Frontal cortex (tissue), 3 donors: ENCODE measurements at regions not wholly inside any gene's neighbourhood (a gene's known extent, or its start where the extent isn't known, plus 50 kb on each side); places are given as distances from the start of the nearest gene placed in this dataset.

Experiments
- DNase-seq, 2 donors: peaks; one replicate each; pipeline ENCODE4 v3.0.0; 2012; ENCODE audit warnings: low spot score in 2 of 2
- FAIRE-seq: peaks from 2 replicates; lab custom pipeline; 2012; peaks lifted over from hg19 to GRCh38; lab: Jason Lieb, UNC
- donor health status: control.
- donor health status: control.
- donor health status: control.

DNA sequence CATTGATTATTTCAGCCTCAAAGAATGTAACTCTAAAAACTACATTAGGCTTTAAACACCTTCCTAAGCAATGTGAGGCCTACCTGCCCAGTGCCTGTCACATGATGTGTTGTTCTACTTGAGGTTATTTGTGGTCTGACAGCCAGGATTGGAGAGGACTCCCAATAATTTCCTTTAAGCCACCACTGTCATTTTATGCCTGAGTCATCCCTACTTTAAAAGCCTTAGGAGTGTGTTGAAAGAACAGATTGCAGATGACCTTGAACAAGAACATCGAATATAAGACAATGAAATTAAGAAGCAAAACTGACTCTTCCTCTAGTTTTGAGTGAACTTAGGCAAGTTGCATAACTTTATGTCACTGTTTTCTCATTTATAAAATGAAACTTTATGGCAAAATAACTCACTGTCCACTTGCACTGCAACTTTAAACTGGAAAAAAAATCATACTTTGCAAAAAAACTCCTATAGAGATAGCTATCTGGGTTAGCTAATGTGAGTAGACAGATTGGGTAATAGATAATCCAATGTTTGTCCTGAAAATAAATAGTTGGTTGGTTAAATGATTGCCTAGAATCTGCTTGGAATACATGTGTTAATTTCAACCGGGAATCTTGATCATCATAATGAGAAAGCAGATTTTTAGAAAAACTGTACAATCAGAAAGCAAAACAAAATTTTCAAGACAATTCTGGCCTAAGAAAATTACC lies 361.2 kb downstream of the SUCLA2 start:
- DNase-seq (no peak), FAIRE-seq (no peak)

DNA sequence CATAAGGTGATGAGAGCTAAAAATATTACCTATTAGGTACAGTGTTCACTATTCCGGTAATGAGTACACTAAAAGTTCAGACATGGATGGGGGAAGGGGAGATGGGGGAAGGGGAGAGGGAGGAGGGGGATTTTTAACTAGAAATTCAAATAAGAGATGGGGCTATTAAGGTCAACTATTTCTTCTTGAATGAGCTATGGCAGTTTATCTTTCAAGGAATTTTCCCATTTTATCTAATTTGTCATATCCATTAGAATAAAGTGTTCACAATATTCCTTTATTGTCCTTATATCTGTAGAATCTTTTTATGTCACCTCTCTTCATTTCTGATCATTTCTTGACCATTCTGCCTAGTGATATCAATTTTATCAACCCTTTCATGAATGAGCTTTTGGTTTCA lies 362.4 kb downstream of the SUCLA2 start:
- no peak for FAIRE-seq

DNA sequence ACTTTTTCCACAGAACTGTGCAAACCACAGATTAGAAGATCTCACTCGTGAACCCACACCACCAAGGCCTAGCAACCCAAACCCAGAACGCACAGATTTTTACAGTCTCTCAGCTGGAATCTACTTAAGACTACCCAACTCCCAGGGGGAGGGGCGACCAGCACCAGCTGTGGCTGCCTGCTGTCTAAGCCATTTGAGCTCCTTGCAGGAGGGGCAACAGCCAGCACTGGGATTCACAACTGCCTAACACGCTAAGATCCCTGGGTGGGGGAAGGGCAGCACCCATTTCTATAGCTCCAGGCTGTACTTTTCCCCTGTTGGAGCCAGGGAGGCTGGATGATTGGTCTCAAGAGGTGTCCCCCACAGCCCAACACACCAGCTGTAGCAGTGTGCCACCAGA lies 368.8 kb downstream of the SUCLA2 start:
- FAIRE-seq (no peak), DNase-seq (no peak)

More for the DNA sequence above, 362.4 kb downstream of the SUCLA2 start:
- no peak for DNase-seq

DNA sequence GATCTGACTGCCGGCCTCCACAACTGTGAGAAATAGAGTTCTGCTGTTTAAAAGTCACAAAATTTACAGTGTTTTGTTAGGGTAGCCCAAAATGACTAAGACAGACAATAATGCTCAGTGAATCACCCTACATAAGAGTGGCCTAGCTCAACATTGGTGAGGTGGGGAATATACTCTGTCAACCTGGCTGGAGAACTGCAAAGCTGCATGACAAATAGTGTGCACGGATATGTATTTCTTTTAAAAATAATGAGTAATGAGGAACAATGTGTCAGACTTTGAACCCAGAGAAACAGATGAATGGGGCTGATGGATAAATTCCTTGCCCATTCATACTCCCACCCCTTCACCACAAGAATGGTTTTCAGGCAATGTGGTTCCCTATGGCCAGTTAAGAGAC lies 372.4 kb downstream of the SUCLA2 start:
- FAIRE-seq (no peak), DNase-seq (no peak)

DNA sequence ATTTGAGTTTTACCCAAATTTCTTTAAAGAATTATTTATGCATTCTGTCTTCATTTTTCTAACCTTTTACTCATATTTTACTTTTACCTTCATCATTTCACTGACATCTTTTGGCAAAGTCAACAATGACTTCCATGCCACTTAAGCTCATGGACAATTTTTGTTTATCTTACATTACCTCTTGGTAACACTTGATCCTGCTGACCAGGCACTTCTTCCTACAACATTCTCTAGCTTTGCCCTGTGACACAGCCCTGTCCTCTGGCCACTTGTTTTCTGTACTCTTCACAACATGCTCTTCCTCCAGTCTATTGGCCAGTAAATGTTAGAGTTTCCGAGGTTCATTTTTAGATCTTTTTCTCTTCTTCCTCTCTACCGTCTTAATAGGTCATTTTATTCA lies 377.2 kb downstream of the SUCLA2 start:
- FAIRE-seq (no peak), DNase-seq (no peak)

DNA sequence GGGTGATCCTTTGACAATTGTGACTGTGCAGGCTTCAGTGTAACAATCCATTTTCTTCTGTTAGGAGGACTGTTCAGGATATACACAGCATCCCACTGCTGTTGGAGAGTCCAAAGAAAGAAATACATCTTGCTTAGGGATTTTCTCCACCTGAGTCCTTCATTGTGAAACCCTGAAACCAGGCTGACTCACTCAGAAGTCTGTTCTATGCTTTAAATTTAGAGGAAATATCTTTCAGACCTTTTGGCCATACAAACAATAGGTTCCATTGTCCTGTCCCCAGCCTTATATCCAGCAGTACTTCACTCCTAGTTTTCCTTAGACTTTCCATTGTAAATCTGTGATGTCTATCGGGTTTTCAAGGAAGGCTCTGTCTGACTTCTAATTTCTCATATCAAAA lies 379.1 kb downstream of the SUCLA2 start:
- FAIRE-seq (no peak), DNase-seq (no peak)

DNA sequence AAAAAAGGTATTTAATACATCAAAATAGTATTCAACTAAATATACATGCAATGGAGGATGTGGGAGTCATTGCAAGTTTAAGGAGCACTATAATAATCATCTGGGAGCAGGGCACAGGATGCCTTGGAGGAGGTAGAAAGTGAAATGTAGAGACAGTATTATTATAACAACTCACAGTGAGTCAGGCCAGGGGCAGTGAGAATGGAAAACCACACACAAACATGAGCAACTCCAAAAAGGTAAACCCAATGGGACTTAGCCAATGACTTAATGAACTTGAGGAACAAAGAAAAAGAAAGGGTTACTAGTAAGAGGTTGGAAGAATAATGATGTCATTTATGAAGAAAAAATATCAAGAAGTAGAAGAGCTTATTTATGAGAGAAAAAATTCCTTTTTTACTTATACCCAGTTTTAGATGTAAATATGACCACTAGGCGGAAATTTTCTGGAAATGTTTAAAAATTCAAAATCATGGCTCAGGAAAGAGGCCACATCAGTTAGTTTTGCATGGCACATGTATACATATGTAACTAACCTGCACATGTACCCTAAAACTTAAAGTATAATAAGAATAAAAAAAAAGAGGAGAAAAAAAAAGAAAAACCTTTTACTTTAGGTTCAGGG lies 389.3 kb downstream of the SUCLA2 start:
- DNase-seq (no peak), FAIRE-seq (no peak)

DNA sequence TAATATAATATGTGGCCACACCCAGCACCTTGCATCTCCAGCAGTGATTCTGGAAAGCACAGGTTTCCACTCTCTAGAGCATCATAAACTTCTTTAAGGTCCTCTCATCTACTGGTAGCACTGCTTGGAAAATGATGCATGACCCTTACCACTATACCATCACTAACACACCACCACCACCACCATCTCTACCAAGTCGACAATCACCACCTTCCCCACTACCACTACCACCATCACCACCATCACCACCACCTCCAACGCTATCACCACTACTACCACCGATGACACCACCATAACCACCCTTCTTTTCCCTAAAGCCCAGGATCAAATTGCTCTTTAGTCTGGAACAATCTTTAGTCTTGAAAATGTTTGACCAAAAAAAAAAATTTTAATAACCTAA lies 390.4 kb downstream of the SUCLA2 start:
- no peak for DNase-seq

DNA sequence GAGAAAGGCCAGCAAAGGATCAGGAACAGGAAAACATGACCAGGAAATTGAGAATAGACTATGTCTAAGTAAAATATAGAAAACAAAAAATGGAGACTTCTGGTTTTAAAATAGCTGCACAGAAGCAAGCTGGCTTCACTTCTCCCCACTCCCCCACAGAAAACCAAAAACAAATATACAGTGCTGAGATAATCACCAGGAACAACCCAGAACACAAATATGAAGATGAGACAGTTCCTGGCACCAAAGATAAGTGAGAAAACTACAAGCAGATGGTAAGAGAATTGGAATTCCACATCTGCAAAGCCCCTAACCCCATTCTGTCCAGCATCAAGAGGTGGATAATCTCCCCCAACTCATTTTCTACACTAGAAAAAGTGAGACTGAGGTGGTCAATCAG lies 397.7 kb downstream of the SUCLA2 start:
- no peak for DNase-seq
- no peak for FAIRE-seq

More for the DNA sequence above, 390.4 kb downstream of the SUCLA2 start:
- FAIRE-seq = no peak

DNA sequence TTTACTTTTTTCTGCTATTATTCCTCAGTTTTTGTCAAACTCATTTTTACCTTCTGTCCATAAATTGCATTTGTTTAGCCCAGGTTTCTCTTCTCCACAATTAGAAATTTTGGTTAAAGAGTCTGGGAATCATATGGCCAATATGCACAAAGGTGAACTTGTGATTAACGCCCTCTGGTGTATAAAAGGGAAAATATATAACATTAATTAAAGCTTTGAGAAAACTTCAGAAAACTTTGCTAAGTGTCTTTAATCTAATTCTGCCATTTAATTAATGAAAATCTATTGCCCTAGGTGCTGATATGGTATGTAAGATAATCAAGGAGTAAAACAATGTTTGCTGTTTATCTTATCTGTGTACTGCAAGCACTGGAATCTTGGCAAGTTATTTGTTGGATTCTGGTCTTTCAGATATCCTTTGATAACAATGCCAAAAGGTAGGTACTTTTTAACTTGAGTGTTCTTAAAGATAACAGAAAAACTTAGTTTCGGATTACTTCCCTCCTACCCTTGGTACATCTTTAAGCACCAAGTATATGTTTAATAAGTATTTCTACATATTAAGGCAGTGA lies 402.6 kb downstream of the SUCLA2 start:
- FAIRE-seq = no peak
- no peak for DNase-seq

DNA sequence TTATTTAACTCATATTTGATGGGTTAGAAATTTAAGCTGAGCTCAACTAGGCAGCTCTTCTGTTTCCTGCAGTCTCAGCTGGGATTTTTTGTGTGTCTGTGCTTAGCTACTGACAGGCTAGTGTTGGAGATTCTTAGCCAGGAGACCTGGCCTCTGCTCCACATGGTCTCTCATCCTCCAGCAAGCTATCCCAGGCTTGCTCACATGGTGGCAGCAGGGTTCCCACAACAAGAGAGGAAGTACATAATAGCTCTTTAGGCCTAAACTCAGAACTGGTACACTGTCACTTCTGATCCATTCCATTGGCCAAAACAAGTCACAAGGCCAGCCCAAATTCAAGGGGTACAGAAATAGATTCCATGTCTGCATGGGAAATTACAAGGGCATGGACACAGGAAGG lies 406.2 kb downstream of the SUCLA2 start:
- FAIRE-seq = no peak
- DNase-seq = no peak

DNA sequence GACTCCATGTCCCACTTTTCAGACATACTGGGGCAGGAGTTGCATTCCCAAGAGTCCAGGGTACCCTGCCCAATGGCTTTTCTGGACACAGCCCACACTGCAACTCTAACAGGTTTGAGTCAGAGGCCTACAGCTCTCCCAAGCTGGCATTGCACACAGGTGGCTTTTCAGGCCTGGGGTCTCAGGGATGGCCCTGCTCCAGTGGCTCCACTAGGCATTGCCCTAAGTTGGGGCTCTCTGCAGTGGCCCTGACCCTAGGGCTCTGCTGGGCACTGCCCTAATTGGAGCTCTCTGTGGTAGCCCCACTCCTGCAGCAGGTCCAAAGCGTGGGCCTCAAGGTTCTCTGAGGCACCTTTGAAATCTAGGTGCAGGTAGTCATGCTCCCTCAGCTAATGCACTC lies 408.8 kb downstream of the SUCLA2 start:
- DNase-seq = no peak
- FAIRE-seq = no peak

DNA sequence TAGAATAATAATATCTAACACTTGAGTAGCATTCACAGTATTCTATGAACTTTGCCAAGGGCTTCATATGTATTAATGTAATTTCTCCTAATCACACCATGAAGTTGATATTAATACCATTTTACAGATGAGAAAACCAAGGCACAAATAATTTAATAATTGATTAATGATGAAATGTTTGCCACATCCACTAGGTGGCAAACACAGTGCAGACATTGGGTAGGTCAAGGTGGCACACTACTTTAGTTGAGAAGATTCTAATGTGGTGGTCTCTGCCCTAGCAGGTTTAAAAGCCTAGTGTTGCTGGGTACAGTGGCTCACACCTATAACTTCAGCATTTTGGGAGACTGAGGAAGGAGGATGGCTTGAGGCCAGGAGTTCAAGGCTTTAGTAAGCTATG lies 412.4 kb downstream of the SUCLA2 start:
- FAIRE-seq (no peak), DNase-seq (no peak)

DNA sequence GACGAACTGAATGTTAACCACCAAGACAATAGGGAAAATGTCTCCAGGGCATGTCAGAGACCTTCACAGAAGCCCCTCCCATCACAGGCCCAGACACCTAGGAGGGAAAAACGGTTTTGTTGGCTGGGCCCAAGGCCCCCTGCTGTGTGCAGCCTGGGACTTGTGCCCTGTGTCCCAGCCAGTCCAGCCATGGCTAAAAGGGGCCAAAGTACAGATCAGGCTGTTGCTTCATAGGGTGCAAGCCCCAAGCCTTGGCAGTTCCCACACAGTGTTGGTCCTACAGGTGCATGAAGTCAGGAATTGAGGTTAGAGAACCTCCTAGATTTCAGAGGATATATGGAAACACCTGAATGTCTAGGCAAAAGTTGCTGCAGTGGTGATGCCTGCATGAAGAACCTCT lies 428.7 kb downstream of the SUCLA2 start:
- FAIRE-seq (no peak), DNase-seq (no peak)

DNA sequence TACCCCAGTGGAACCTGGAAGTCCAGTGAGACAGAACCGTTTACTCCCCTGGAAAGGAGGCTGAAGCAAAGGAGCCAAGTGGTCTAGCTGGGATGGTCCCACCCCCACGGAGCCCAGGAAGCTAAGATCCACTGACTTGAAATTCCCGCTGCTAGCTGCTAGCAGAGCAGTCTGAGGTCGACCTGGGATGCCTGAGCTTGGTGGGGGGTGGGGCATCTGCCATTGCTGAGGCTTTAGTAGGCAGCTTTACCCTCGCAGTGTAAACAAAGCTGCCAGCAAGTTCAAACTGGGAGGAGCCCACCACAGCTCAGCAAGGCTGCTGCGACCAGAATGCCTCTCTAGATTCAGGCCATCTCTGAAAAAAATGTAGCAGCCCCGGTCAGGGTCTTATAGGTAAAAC lies 437.0 kb downstream of the SUCLA2 start:
- DNase-seq (no peak), FAIRE-seq (no peak)

DNA sequence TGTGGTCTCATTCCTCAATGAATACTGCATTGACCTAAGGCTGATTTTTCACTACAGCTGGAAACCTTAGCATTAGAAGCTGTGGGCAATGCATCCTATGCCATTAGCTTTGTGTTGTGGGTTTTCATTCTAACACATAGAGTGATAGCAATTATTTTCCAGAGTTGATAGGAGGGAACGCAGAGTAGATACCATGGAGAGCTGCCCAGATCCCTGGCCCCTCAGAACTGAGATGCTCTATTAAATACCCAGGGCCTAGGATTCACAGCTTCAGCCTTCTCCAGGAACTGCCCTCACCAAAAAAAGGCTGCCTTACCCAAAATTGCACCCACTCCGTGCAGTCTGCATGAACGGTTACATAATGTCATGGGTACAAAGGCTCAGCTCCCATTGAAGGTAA lies 444.4 kb downstream of the SUCLA2 start:
- FAIRE-seq (no peak), DNase-seq (no peak)

DNA sequence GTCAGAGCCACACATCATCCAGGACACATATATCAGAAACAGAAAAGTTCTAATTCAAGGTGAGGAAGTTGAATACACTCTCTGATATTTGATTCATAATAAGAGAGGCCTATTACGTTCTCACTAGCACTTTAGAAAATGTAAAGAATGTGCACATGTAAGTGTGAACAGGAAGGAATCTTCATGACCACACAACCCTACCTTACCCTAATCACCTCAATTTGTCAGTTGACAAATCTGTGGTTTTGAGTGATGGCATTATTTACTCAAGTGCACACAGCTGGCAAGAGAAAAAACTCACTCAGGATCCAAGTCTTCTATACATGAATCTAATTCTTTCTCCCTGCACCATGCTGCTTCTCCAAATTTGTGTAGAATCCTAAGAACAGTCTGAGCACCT lies 445.8 kb downstream of the SUCLA2 start:
- no peak for FAIRE-seq
- DNase-seq = no peak

DNA sequence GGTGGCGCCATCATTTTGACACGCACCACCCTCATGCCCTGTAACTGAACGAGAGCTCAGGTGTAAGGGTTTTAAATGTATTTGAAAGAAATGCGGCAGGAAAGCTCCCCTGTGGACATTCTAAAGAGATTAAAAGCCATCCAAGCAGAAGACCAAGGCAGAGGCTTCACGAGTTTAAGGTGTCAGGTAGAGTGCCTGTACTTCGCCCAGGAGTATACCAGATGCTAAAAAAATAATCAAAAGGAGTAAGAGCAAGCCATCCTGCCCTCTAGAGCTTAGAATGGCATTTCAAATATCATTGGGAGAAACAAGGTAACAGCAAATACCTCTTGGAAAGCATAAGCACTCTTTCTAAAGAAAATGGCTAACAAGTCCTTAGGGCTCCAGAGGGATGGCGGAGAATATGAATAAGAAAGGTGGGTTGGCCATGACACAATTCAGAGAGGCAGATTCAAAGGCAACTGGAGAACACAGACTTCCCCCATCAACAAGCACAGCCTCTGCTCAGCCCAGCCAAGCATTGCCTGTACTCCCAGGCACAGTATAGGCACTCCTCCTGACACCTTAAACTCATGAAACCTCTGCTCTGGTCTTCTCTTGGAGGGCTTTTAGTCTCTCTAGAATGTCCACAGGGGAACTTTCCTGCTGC lies 447.6 kb downstream of the SUCLA2 start:
- FAIRE-seq (no peak), DNase-seq (no peak)

DNA sequence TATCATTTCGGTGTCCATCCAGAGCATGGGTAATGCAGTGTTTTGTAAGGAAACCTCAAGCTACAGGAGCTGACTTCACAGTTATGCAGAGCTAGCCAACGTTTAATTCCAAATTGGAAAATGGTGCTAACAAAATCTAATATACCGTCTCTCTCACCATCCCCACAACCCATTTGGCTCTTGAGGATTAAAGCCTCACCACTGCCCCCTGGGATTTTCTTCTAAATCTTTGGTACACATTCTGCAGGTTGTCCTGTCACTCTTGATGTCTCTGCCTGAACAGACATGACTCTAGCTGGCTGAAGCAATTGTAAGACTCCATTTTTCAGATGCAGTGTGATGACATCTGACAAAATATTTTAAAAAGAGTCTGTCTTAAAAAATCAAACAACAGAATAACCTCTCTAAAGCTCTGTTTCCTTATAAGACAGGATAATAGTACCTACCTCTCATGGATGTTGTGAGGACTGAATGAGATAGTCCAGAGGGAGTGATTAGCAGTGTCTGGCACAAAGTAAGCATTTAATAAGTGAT lies 451.8 kb downstream of the SUCLA2 start:
- FAIRE-seq (no peak), DNase-seq (no peak)

DNA sequence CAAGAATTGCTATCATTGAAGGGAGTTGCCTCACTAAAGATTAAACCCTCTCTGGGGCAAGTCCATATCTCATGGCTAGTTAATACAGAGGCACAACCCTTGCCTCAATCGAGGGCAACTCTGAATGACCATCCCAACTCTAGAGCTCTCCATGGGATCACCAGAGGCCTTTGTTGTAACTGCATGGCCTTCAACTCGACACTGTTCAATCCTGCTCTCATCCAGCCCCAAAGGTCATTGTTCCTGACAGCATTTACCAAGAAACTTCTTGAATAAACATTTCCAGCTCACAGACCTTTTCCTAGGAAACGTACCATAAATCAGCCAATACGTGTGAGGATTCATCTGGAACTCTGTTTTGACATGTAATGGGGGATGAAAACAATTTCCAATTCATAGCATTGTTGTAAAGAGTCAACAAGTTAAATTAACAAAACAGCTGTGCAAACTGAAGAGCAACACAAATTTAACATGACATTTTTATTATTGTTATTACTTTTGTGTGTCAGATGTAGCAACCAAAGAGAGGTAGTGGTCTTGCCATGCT lies 452.7 kb downstream of the SUCLA2 start:
- FAIRE-seq (no peak), DNase-seq (no peak)
